H1 (cell line): ENCODE measurements at regions not wholly inside any gene's neighbourhood (a gene's known extent, or its start where the extent isn't known, plus 50 kb on each side); places are given as distances from the start of the nearest gene placed in this dataset.

Source experiments
- E2F6 ChIP-seq: IDR thresholded peaks from 2 replicates; pipeline ENCODE4 v1.6.1; 2012; ENCODE audit warnings: inconsistent platforms
- JUND ChIP-seq: IDR thresholded peaks from 2 replicates; pipeline ENCODE4 v1.6.1; 2011; ENCODE audit warnings: mild to moderate bottlenecking, improper control_type of control experiment, low read length

GRCh38 chr12:87234898-87235297 lies 794.3 kb downstream of the C12orf50 start (continued):
- TF ChIP-seq E2F6 (no peak), JUND (no peak)
